Pulmonary artery endothelial cell (primary cell): ENCODE measurements at regions not wholly inside any gene's neighbourhood (a gene's known extent, or its start where the extent isn't known, plus 50 kb on each side); places are given as distances from the start of the nearest gene placed in this dataset.
"Not testable (repeated sequence)": the region's sequence is repeated elsewhere in the genome, so short reads cannot be mapped to it uniquely, and the experiment has no call there.

ENCODE experiments used
- DNase-seq: peaks from one replicate; pipeline ENCODE4 v3.0.0-alpha.2; 2011; ENCODE audit warnings: low read depth, low spot score

DNA sequence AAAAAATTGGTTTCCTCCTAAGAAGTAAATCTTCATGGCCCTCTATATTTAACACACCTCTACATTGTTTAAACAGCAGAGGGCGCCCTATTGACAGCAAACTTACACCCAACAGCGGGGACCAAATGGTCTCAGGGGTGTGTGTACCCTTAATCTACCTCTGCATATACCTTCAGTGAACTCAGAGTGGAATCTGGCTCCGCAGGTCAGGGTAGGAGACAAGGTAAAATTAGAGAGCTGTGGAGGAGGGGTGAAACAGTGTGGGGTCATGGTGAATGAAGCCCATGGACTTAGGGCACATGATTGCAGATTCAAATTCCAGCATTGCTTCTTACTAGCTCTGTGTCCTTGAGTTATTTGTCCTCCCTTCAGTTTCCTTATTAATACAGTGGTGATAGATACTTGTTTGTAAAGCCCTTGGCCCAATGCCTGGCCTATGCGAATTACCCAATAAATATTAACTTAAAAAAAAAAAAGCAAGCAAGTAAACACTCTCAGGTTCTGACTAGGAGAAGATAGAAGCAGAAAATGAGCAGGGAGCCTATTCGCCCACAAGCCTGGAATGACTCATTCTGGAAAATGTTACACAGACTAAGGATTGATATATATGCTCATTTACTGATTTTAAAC, 122.9 kb downstream of the CAVIN4 start:
- no peak for DNase-seq

DNA sequence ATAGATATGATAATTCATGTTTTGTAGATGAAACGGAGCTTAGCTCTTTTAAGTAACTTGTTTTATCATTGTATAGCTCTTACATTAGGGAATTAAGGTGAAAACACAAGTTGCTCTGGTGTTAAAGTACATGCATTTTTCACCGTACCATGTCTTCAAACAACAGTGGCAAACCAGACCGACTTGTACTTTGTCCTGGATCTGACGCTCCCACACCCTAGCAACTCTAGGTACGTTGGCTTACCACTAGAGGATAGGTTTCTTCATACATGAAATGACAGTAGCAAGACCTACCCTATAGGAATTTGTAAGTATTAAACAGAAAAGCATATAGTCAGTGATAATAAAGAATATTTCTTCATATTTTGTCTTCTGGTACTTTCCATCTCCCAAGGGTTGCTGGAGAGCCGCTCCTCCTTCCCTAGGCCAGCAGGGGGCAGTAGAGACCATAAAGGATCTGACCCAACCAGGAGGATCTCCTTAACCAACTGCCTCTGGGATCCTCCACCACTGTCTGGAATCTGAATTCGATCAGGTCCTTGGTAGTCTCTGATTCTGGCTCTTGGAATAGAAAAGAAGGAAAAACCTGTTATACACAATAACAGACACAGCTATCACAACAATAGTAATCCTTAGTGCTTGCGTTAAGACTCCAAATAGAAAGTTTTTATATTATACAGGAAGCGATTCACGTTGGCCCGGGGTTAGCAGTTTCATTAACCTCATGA, 136.7 kb downstream of the CAVIN4 start:
- DNase-seq, result peak; percentile 26

DNA sequence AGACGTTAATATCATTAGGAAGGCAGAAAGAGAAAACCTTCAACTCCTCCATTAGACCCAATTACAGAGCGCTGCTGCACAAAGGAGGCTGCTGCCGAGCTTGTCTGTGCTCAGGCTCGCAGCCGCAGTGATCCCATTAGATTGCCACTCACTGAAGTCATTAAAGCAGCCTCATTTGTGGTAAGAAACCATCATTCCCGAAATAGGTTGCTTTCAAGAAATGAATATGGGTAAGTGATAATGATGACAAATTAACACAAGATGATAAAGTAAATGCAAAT, 137.2 kb downstream of the CAVIN4 start:
- DNase-seq, result no peak

- no peak for DNase-seq
Observed at GRCh38 chr9:100718717-100719116, 140.8 kb downstream of the CAVIN4 start.

DNA sequence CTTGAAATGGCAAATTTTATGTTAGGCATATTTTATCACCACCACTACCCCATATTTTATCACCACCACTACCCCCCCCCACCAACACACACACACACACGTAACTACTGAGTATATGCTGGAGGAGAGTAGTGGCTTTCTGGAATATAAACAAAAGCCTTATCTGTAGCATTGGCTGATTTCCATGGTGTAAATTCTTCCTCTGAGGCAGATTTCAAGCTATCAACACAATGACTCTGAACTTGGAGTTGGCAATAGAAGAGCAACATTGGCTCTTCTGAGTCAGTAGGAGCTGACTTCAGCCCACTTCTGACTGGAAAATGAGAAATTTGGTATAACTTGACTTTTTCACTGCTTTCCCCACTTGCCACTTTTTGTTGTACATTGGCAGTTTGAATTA, 143.0 kb downstream of the CAVIN4 start:
- DNase-seq, result no peak

- no peak for DNase-seq
Observed at GRCh38 chr9:100724886-100725285, 147.0 kb downstream of the CAVIN4 start.

DNA sequence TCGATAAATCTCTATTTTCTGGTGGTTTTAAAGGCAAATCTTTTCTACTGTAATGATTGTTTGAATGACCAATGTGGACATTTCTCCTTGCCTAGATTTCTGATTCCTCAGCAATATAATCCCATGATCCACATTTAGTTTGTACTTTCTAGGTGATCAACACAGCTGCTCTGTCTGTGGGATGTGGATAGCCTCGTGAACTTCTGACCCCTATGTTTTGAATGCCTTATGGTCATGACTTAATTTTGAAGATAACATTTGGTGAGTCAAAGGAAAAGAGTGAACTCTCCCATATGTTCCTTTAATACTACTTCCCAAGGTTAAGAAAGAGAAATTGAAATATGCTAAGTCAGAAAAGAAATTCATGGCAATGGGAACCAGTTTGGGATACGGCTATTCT, 147.5 kb downstream of the CAVIN4 start:
- DNase-seq, result no peak

DNA sequence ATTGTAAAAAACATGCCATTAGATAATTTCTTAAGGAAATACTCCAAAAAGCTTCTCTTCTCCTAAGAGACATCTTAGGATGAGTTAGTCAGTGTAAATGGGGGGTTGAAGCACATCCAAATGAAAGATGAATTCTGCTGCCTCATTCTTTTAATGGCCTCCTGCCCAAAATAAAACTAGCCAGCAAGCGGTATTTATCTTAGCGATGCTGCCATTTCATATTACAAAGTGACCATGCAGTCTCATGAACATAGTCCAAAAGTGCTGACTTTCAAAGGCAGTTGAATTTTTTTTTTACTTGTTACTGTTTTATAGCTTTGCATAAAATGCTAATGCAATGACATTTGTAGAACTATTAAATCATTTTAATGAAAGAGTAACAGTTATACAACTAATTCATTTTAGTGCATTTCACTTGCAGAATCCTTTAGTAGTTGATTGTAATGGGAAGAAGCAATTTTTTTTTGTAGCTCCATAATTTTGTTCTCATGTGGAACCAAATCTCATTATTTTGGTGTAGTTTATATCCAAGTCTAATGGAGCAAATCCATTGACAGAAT, 151.5 kb downstream of the CAVIN4 start:
- no peak for DNase-seq

GRCh38 chr9:100730086-100730485, 152.2 kb downstream of the CAVIN4 start:
- DNase-seq, result no peak

- no peak for DNase-seq
Observed at GRCh38 chr9:100731038-100731556, 153.2 kb downstream of the CAVIN4 start.

DNA sequence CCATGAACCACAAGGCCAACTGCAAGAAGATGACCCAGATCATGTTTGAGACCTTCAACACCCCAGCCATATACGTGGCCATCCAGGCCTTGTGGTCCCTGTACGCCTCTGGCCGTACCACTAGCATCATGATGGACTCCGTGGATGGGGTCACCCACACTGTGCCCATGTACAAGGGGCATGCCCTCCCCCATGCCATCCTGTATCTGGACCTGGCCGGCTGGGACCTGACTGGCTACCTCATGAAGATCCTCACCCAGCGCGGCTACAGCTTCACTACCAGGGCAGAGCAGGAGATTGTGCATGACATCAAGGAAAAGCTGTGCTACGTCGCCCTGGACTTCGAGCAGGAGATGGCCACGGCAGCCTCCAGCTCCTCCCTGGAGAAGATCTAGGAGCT, 153.7 kb downstream of the CAVIN4 start:
- DNase-seq, result no peak

GRCh38 chr9:100739208-100739607, 161.3 kb downstream of the CAVIN4 start:
- no peak for DNase-seq

DNA sequence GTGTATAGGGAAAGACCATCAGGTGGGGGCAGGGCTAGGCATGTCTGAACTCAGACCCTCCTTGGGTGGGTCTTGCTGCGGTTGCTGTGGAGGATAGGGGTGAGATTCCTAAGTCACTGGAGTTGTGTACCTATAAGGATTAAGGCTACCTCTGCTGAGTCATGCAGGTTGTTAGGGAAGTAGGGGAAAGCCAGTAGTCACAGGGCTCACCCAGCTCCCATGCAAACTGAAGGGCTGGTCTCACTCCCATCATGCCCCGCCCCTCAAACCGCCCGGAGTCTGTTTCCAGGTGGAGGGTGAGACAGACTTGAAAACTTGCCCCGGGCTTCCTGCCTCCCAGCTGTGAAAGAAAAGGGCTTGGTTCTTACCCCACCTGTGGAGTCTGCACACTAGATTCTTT, 161.8 kb downstream of the CAVIN4 start:
- no peak for DNase-seq

GRCh38 chr9:100748930-100749329, 171.1 kb downstream of the CAVIN4 start:
- not testable (repeated sequence) for DNase-seq

DNA sequence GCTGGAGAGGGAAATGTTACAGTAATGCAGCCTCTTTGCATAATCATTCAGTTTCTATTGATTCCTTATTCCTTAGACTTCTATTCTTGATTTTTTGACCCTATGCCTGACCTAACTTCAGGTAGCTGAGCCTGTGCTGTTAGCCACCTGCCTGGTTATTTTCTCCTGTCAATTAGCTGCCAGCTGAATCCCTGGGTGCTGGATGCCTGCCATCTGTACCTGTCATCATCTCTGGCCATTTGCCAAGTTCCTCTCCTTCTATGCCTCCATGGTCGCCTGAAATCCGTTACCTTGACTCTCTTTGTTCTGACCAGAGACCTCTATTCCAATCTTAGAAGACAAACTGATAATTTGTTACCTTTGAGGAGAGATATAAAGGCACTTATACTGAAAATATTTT, 178.3 kb downstream of the CAVIN4 start:
- no peak for DNase-seq

DNA sequence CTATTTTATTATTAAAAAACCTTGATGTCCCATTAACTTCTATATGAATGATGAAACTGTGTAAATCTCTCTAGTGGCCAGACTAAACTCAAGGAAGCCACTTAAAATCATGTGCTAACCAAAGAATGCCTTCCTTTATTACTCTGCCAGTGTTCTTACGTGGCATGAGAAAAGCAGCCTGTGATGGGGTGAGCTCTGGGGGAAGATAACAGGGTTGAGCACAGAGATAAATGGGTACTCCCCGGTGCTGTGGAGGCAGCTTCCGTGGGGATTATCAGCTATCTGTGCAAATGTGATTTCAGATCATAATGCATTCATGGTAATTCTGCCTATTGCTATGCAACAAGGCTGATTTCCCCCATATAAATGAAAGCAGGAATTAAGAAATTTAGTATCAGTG, 181.3 kb downstream of the CAVIN4 start:
- DNase-seq, result no peak

GRCh38 chr9:100761276-100761802, 183.5 kb downstream of the CAVIN4 start:
- no peak for DNase-seq

GRCh38 chr9:100774326-100774725, 196.4 kb downstream of the CAVIN4 start:
- DNase-seq, result no peak

GRCh38 chr9:100774962-100775361, 197.1 kb downstream of the CAVIN4 start:
- no peak for DNase-seq

DNA sequence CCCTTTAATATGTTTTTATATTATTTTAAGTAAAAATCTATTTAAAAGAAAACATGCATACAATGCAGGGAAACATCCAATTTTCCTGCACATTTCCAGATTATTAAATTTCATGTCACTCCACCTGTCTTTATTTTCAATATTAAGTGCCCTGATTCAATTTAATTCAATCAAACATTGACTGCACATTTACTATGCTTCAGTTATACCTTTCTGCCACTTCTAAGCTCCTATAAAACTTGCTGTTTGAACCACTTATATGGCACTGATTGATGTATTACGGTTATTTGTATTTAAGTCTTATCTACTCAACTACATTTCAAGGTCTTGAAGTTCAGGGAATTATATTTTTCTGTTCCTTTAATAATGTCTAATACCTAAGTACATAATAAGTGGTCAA, 198.0 kb downstream of the CAVIN4 start:
- no peak for DNase-seq

GRCh38 chr9:100784755-100785154, 206.9 kb downstream of the CAVIN4 start:
- DNase-seq, result no peak

GRCh38 chr9:100785946-100786345, 208.1 kb downstream of the CAVIN4 start:
- no peak for DNase-seq
